ENCODE measurements at regions not wholly inside any gene's neighbourhood (a gene's known extent, or its start where the extent isn't known, plus 50 kb on each side); places are given as distances from the start of the nearest gene placed in this dataset.

DNA sequence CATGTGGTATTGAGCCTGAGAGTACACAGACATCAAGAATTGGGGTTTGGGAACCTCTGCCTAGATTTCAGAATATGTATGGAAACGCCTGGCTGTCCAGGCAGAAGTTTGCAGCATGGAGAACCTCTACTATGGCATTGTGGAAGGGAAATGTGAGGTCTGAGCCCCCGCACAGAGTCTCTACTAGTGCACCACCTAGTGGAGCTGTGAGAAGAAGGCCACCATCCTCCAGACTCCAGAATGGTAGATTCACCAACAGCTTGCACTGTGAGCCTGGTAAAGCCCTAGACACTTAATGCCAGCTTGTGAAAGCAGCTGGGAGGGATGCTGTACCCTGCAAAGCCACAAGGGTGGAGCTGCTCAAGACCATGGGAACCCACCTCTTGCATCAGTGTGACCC is 658.2 kb downstream of the HACE1 start:
- Histone ChIP-seq H3K4me1 (ENCODE audit: low read depth, poor library complexity, severe bottlenecking) (no peaks in the 10 kb centered on the region), H3K36me3 (ENCODE audit: insufficient read depth) (no peaks in the 10 kb centered on the region), H3K4me3 (IDR thresholded peaks at IDR 0.05; ENCODE audit: insufficient read depth, low read depth, low read length) (no peak overlapping the region), H3K27me3 (ENCODE audit: insufficient read depth, low read depth) (no peaks in the 10 kb centered on the region), H4K20me1 (ENCODE audit: insufficient read depth) (no peaks in the 10 kb centered on the region), H3K27ac (no peak overlapping the region), H2AFZ (ENCODE audit: low read depth) (no peak overlapping the region), H3K4me2 (no peak overlapping the region), H3K79me2 (ENCODE audit: insufficient read depth, low read depth) (no peaks in the 10 kb centered on the region), H3K9ac (no peak overlapping the region)
- TF ChIP-seq, protein P1, sequence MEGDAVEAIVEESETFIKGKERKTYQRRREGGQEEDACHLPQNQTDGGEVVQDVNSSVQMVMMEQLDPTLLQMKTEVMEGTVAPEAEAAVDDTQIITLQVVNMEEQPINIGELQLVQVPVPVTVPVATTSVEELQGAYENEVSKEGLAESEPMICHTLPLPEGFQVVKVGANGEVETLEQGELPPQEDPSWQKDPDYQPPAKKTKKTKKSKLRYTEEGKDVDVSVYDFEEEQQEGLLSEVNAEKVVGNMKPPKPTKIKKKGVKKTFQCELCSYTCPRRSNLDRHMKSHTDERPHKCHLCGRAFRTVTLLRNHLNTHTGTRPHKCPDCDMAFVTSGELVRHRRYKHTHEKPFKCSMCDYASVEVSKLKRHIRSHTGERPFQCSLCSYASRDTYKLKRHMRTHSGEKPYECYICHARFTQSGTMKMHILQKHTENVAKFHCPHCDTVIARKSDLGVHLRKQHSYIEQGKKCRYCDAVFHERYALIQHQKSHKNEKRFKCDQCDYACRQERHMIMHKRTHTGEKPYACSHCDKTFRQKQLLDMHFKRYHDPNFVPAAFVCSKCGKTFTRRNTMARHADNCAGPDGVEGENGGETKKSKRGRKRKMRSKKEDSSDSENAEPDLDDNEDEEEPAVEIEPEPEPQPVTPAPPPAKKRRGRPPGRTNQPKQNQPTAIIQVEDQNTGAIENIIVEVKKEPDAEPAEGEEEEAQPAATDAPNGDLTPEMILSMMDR (conservative IDR thresholded peaks at IDR 0.05; ENCODE audit: low read depth, low read length): no peak

DNA sequence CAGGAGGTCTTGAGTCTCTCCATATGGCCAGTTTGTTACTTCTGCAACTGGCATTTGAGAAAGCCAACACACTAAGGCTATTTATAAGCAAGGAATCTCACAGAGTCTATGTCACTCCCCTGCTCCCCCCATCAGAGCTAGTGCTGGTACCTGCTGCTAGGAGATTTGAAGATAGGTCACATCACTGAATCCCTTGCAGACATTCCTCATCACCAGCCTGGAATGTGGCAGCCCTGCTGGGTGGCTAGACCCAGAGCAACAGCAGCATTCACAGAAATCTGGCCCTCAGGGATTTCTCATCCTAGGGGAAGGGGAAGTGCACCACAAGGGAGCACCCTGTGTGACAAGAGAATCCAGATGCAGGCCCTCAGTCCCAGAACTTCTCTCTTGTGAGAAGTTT is 672.1 kb downstream of the HACE1 start:
- Histone ChIP-seq H3K4me1 (ENCODE audit: low read depth, poor library complexity, severe bottlenecking) (no peaks in the 10 kb centered on the region), H3K79me2 (ENCODE audit: insufficient read depth, low read depth) (no peaks in the 10 kb centered on the region), H4K20me1 (ENCODE audit: insufficient read depth) (no peaks in the 10 kb centered on the region), H3K9ac (no peak overlapping the region), H3K27me3 (ENCODE audit: insufficient read depth, low read depth) (no peaks in the 10 kb centered on the region), H2AFZ (ENCODE audit: low read depth) (no peak overlapping the region), H3K27ac (no peak overlapping the region), H3K36me3 (ENCODE audit: insufficient read depth) (no peaks in the 10 kb centered on the region), H3K4me2 (no peak overlapping the region), H3K4me3 (IDR thresholded peaks at IDR 0.05; ENCODE audit: insufficient read depth, low read depth, low read length) (no peak overlapping the region)
- TF ChIP-seq, protein P1 (conservative IDR thresholded peaks at IDR 0.05; ENCODE audit: low read depth, low read length): no peak

DNA sequence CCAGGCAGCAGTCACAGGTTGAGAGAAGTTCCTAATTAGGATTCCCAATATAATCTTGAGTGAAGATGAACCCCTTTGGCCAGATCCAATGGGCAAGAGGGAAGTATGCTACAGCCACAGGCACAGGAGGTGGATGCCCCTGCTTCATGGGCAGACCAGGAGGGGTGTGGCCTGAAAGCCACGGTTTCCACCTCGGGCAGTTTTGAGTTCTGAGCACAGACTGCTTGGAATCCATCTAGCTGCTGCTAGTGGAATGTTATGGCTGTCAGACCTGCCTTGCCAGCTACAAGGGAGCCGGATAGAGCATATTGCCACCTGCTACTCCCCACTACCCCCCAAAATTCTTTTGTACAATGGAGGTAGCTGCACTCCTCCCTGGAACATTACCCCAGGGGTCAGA is 672.9 kb downstream of the HACE1 start:
- H4K20me1 ChIP-seq (ENCODE audit: insufficient read depth): no peaks in the 10 kb centered on the region
- no peaks in the 10 kb centered on the region for H3K36me3 ChIP-seq (ENCODE audit: insufficient read depth)
- H3K4me2 ChIP-seq: no peak overlapping the region
- H3K79me2 ChIP-seq (ENCODE audit: insufficient read depth, low read depth): no peaks in the 10 kb centered on the region
- H3K4me3 ChIP-seq (IDR thresholded peaks at IDR 0.05; ENCODE audit: insufficient read depth, low read depth, low read length): no peak overlapping the region
- no peak overlapping the region for H2AFZ ChIP-seq (ENCODE audit: low read depth)
- H3K27ac ChIP-seq: no peak overlapping the region
- H3K27me3 ChIP-seq (ENCODE audit: insufficient read depth, low read depth): no peaks in the 10 kb centered on the region
- TF ChIP-seq, protein P1 (conservative IDR thresholded peaks at IDR 0.05; ENCODE audit: low read depth, low read length): no peak
- no peaks in the 10 kb centered on the region for H3K4me1 ChIP-seq (ENCODE audit: low read depth, poor library complexity, severe bottlenecking)
- no peak overlapping the region for H3K9ac ChIP-seq

DNA sequence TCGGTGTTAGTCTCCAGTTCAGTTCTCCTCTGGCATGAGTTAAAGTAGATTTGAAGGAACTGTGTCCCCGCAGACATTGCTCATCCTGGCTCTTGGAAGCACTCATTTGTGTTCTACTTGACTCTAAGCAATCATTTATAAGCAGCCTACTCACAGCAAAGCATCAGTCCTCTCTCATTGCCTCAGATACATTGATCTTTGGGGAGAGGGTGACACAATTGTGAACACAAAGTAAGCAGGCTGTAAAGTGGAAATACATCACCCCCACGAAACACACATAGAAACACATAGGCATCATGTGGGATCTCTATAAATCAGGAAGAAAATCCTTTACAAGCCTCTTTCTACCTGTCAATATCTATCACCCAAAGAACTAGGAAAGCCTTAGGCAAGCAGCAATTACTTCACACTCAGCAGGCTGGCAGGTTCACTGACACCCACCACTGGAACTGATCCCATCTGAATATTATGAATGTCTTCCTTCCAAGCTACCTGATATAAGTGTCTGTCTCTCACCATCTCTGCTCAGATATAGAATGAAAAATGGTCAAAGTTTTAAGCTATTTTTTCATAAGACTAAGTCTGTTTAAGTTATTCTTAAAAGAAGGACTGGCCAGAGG is 675.8 kb downstream of the HACE1 start:
- Histone ChIP-seq H3K4me3 (IDR thresholded peaks at IDR 0.05; ENCODE audit: insufficient read depth, low read depth, low read length) (no peak overlapping the region), H2AFZ (ENCODE audit: low read depth) (no peak overlapping the region), H4K20me1 (ENCODE audit: insufficient read depth) (no peaks in the 10 kb centered on the region), H3K4me2 (no peak overlapping the region), H3K9ac (no peak overlapping the region), H3K79me2 (ENCODE audit: insufficient read depth, low read depth) (no peaks in the 10 kb centered on the region), H3K27me3 (ENCODE audit: insufficient read depth, low read depth) (no peaks in the 10 kb centered on the region), H3K36me3 (ENCODE audit: insufficient read depth) (no peaks in the 10 kb centered on the region), H3K27ac (no peak overlapping the region), H3K4me1 (ENCODE audit: low read depth, poor library complexity, severe bottlenecking) (no peaks in the 10 kb centered on the region)
- TF ChIP-seq, protein P1 (conservative IDR thresholded peaks at IDR 0.05; ENCODE audit: low read depth, low read length): no peak
